ENCODE measurements at regions not wholly inside any gene's neighbourhood (a gene's known extent, or its start where the extent isn't known, plus 50 kb on each side); places are given as distances from the start of the nearest gene placed in this dataset.

GRCh38 chr1:219292999-219293398 is 119.3 kb downstream of the LYPLAL1 start:
- no peak overlapping the region for H2AFZ ChIP-seq (ENCODE audit: low read depth, low read length)
- no peaks in the 10 kb centered on the region for H3K79me2 ChIP-seq (ENCODE audit: insufficient read depth, low read length)
- no peak overlapping the region for H3K27ac ChIP-seq (ENCODE audit: low read length)
- H3K9me3 ChIP-seq (ENCODE audit: insufficient read depth, low read length, severe bottlenecking) = no peaks in the 10 kb centered on the region
- TF ChIP-seq EZH2 (IDR thresholded peaks at IDR 0.05; ENCODE audit: borderline replicate concordance, low read depth, low read length, severe bottlenecking) (no peak), CTCF (IDR thresholded peaks at IDR 0.05; ENCODE audit: borderline replicate concordance, extremely low read depth, low read length, poor library complexity, severe bottlenecking) (no peak)
- no peaks in the 10 kb centered on the region for H3K27me3 ChIP-seq (ENCODE audit: insufficient read depth, low read length, poor library complexity)
- H4K20me1 ChIP-seq (ENCODE audit: insufficient read depth, low read length) = no peaks in the 10 kb centered on the region
- H3K4me3 ChIP-seq (ENCODE audit: low read depth in 1 of 2, low read length in 2 of 2) = no peak overlapping the region
- no peaks in the 10 kb centered on the region for H3K4me1 ChIP-seq (ENCODE audit: insufficient read depth, low read length)
- no peak for DNase-seq
- H3K36me3 ChIP-seq (ENCODE audit: insufficient read depth, low read length) = no peaks in the 10 kb centered on the region
- ATAC-seq (ENCODE audit: insufficient read depth, low read depth) = no peak
- H3K4me2 ChIP-seq (ENCODE audit: insufficient read depth, low read length) = no peak overlapping the region
- H3K9ac ChIP-seq (ENCODE audit: low read depth, low read length) = no peak overlapping the region

- Histone ChIP-seq H2AFZ (ENCODE audit: low read depth, low read length) (no peak overlapping the region), H3K27me3 (ENCODE audit: insufficient read depth, low read length, poor library complexity) (no peaks in the 10 kb centered on the region), H3K79me2 (ENCODE audit: insufficient read depth, low read length) (no peaks in the 10 kb centered on the region), H3K4me1 (ENCODE audit: insufficient read depth, low read length) (no peaks in the 10 kb centered on the region), H3K4me2 (ENCODE audit: insufficient read depth, low read length) (no peak overlapping the region), H3K36me3 (ENCODE audit: insufficient read depth, low read length) (no peaks in the 10 kb centered on the region), H3K4me3 (ENCODE audit: low read depth in 1 of 2, low read length in 2 of 2) (no peak overlapping the region), H3K9me3 (ENCODE audit: insufficient read depth, low read length, severe bottlenecking) (no peaks in the 10 kb centered on the region), H3K9ac (ENCODE audit: low read depth, low read length) (no peak overlapping the region), H4K20me1 (ENCODE audit: insufficient read depth, low read length) (no peaks in the 10 kb centered on the region), H3K27ac (ENCODE audit: low read length) (no peak overlapping the region)
- no peak for TF ChIP-seq EZH2 (IDR thresholded peaks at IDR 0.05; ENCODE audit: borderline replicate concordance, low read depth, low read length, severe bottlenecking)
- TF ChIP-seq CTCF (IDR thresholded peaks at IDR 0.05; ENCODE audit: borderline replicate concordance, extremely low read depth, low read length, poor library complexity, severe bottlenecking) = no peak
- DNase-seq (no peak), ATAC-seq (ENCODE audit: insufficient read depth, low read depth) (no peak)
Measured at GRCh38 chr1:219292341-219292740, 118.7 kb downstream of the LYPLAL1 start.

GRCh38 chr1:219289171-219289570 is 115.5 kb downstream of the LYPLAL1 start:
- no peak overlapping the region for H2AFZ ChIP-seq (ENCODE audit: low read depth, low read length)
- H3K36me3 ChIP-seq (ENCODE audit: insufficient read depth, low read length) = no peaks in the 10 kb centered on the region
- no peak overlapping the region for H3K4me3 ChIP-seq (ENCODE audit: low read depth in 1 of 2, low read length in 2 of 2)
- H3K9me3 ChIP-seq (ENCODE audit: insufficient read depth, low read length, severe bottlenecking) = no peaks in the 10 kb centered on the region
- H3K9ac ChIP-seq (ENCODE audit: low read depth, low read length) = no peak overlapping the region
- H3K4me1 ChIP-seq (ENCODE audit: insufficient read depth, low read length) = no peaks in the 10 kb centered on the region
- no peak for TF ChIP-seq EZH2 (IDR thresholded peaks at IDR 0.05; ENCODE audit: borderline replicate concordance, low read depth, low read length, severe bottlenecking)
- TF ChIP-seq CTCF (IDR thresholded peaks at IDR 0.05; ENCODE audit: borderline replicate concordance, extremely low read depth, low read length, poor library complexity, severe bottlenecking) = no peak
- no peaks in the 10 kb centered on the region for H3K27me3 ChIP-seq (ENCODE audit: insufficient read depth, low read length, poor library complexity)
- H3K4me2 ChIP-seq (ENCODE audit: insufficient read depth, low read length) = no peak overlapping the region
- no peak for ATAC-seq (ENCODE audit: insufficient read depth, low read depth)
- no peaks in the 10 kb centered on the region for H3K79me2 ChIP-seq (ENCODE audit: insufficient read depth, low read length)
- no peaks in the 10 kb centered on the region for H4K20me1 ChIP-seq (ENCODE audit: insufficient read depth, low read length)
- no peak overlapping the region for H3K27ac ChIP-seq (ENCODE audit: low read length)
- DNase-seq = no peak

GRCh38 chr1:219283541-219283940 is 109.9 kb downstream of the LYPLAL1 start:
- Histone ChIP-seq H3K79me2 (ENCODE audit: insufficient read depth, low read length) (no peaks in the 10 kb centered on the region), H3K4me2 (ENCODE audit: insufficient read depth, low read length) (no peak overlapping the region), H2AFZ (ENCODE audit: low read depth, low read length) (no peak overlapping the region), H3K27ac (ENCODE audit: low read length) (no peak overlapping the region), H3K4me1 (ENCODE audit: insufficient read depth, low read length) (no peaks in the 10 kb centered on the region), H3K9ac (ENCODE audit: low read depth, low read length) (no peak overlapping the region), H3K27me3 (ENCODE audit: insufficient read depth, low read length, poor library complexity) (no peaks in the 10 kb centered on the region), H3K36me3 (ENCODE audit: insufficient read depth, low read length) (no peaks in the 10 kb centered on the region), H3K4me3 (ENCODE audit: low read depth in 1 of 2, low read length in 2 of 2) (no peak overlapping the region), H3K9me3 (ENCODE audit: insufficient read depth, low read length, severe bottlenecking) (no peaks in the 10 kb centered on the region), H4K20me1 (ENCODE audit: insufficient read depth, low read length) (no peaks in the 10 kb centered on the region)
- TF ChIP-seq CTCF (IDR thresholded peaks at IDR 0.05; ENCODE audit: borderline replicate concordance, extremely low read depth, low read length, poor library complexity, severe bottlenecking) = no peak
- TF ChIP-seq EZH2 (IDR thresholded peaks at IDR 0.05; ENCODE audit: borderline replicate concordance, low read depth, low read length, severe bottlenecking) = no peak
- DNase-seq (no peak), ATAC-seq (ENCODE audit: insufficient read depth, low read depth) (no peak)

All from DND-41 (cell line).